GM23248 (cell line): ENCODE measurements at regions not wholly inside any gene's neighbourhood (a gene's known extent, or its start where the extent isn't known, plus 50 kb on each side); places are given as distances from the start of the nearest gene placed in this dataset.

Experiments
- EZH2 ChIP-seq: fragments of 200-600 bp; sonication (generic); IDR thresholded peaks from 2 replicates; pipeline ENCODE4 v1.6.1; 2018; ENCODE audit warnings: antibody characterized with exemption, mild to moderate bottlenecking; ENCODE audit not compliant: insufficient read depth, poor library complexity, severe bottlenecking
- EZH2phosphoT487 ChIP-seq: fragments of 200-600 bp; sonication (generic); IDR thresholded peaks from 2 replicates; pipeline ENCODE4 v1.6.1; 2018; ENCODE audit warnings: antibody characterized with exemption, moderate library complexity, mild to moderate bottlenecking, low read depth; ENCODE audit not compliant: insufficient read depth

GRCh38 chr15:87196498-87196897 is 1060.0 kb downstream of the NTRK3 start:
- TF ChIP-seq EZH2 = no peak
- no peak for TF ChIP-seq EZH2phosphoT487
